Stomach (tissue), 8 donors: ENCODE measurements at regions not wholly inside any gene's neighbourhood (a gene's known extent, or its start where the extent isn't known, plus 50 kb on each side); places are given as distances from the start of the nearest gene placed in this dataset.

Experiments
- DNase-seq, 2 donors: peaks; one replicate each; pipeline versions ENCODE4 v3.0.0 to v3.0.0-alpha.2; 2013 to 2019
- H3K27ac ChIP-seq, 5 donors: fragments of 200-600 bp in 4 of 5; sonication (generic) in 4 of 5; one replicate each; pipeline ENCODE4 v1.5.1; 2013 to 2019; ENCODE audit warnings: mild to moderate bottlenecking in 1 of 5, moderate library complexity in 1 of 5
- H3K27me3 ChIP-seq, 3 donors: fragments of 200-600 bp; sonication (generic); one replicate each; pipeline ENCODE4 v1.5.1; 2017 to 2019; ENCODE audit warnings: mixed run types in 1 of 3
- H3K36me3 ChIP-seq, 4 donors: fragments of 200-600 bp; sonication (generic); 1 replicate in 3 of 4; 2 replicates in 1 of 4; pipeline ENCODE4 v1.5.1; 2016 to 2019
- H3K4me1 ChIP-seq, 4 donors: fragments of 200-600 bp; sonication (generic); one replicate each; pipeline ENCODE4 v1.5.1; 2016 to 2019
- H3K4me3 ChIP-seq, 4 donors: fragments of 200-600 bp; sonication (generic) in 3 of 4; one replicate each; pipeline ENCODE4 v1.5.1; 2016 to 2019; ENCODE audit warnings: mild to moderate bottlenecking in 1 of 4
- H3K9me3 ChIP-seq, 4 donors: fragments of 200-600 bp; sonication (generic); one replicate each; pipeline ENCODE4 v1.5.1; 2016 to 2019
- CTCF ChIP-seq, 7 experiments: fragments of 450-650 bp in 4 of 7; fragments of 200-600 bp in 3 of 7; sonication (generic) in 3 of 7; IDR thresholded peaks; one replicate each; pipeline ENCODE4 v1.5.1; 2016 to 2019; ENCODE audit warnings: antibody characterized with exemption in 7 of 7, control low read depth in 2 of 7, mild to moderate bottlenecking in 1 of 7
- EP300 ChIP-seq: sonication (generic); formaldehyde crosslinking; IDR thresholded peaks from one replicate; pipeline ENCODE4 v1.6.1; 2017; ENCODE audit warnings: antibody characterized with exemption
- POLR2A ChIP-seq, 4 donors: fragments of 450-650 bp; IDR thresholded peaks; one replicate each; pipeline ENCODE4 v1.6.1; 2016; ENCODE audit warnings: antibody characterized with exemption in 4 of 4, control low read depth in 2 of 4, mild to moderate bottlenecking in 1 of 4, moderate library complexity in 1 of 4
- POLR2AphosphoS5 ChIP-seq, 3 donors: sonication (generic); formaldehyde crosslinking; IDR thresholded peaks; one replicate each; pipeline ENCODE4 v1.6.1; 2016; ENCODE audit warnings: antibody characterized with exemption in 3 of 3
- WGBS, 5 donors: extraction: QIAGEN DNeasy Blood & Tissue Kit in 3 of 5; methylation state at CpG; one replicate each; pipeline versions ENCODE4 v1.1.5 to v1.1.7; 2013 to 2018; 5-methylcytosine and 5-hydroxymethylcytosine counted together
- intact Hi-C: fragments of 100-400 bp; cut with DNase I; formaldehyde crosslinking; loops from one replicate; pipeline ENCODE4 v1.15.1; 2023; ENCODE audit warnings: low total_unique reads
- donor health status: healthy with polysubstance abuse.
- donor health status: Bipolar disorder and iron deficiency.
- donor health status: healthy.

- no peaks in the 10 kb centered on the region for H3K36me3 ChIP-seq
Observed at GRCh38 chr2:20515290-20516220, 68.7 kb downstream of the RHOB start.

GRCh38 chr2:20516291-20516645, 69.4 kb downstream of the RHOB start:
- 89 to 100% (median 97%) methylated on average over 2 of the region's 2 CpGs for WGBS, 5 donors
- Histone ChIP-seq H3K27ac (peak overlapping the region; percentile 28 to 77 (median 66)), H3K36me3 (no peaks in the 10 kb centered on the region), H3K9me3 (no peaks in the 10 kb centered on the region), H3K4me1 (peaks cover 9 to 14% (median 13%) of the 10 kb centered on the region in 4 donors), H3K4me3 (no peak overlapping the region), H3K27me3 (no peaks in the 10 kb centered on the region)
- TF ChIP-seq CTCF (IDR thresholded peaks at IDR 0.05) (no peak), POLR2AphosphoS5 (IDR thresholded peaks at IDR 0.05) (no peak), EP300 (no peak), POLR2A (IDR thresholded peaks at IDR 0.05) (no peak)
- intact Hi-C loops, result no loop called here
- no peak for DNase-seq

More at GRCh38 chr2:20515290-20516220, 68.7 kb downstream of the RHOB start:
- no peaks in the 10 kb centered on the region for H3K9me3 ChIP-seq
- H3K4me1 ChIP-seq, result peaks cover 11 to 16% (median 14%) of the 10 kb centered on the region in 4 donors
- TF ChIP-seq POLR2A (IDR thresholded peaks at IDR 0.05) (no peak), EP300 (no peak), CTCF (IDR thresholded peaks at IDR 0.05) (no peak), POLR2AphosphoS5 (IDR thresholded peaks at IDR 0.05) (no peak)
- no peaks in the 10 kb centered on the region for H3K27me3 ChIP-seq
- intact Hi-C loops, result no loop called here
- no peak for DNase-seq
- H3K4me3 ChIP-seq, result no peak overlapping the region
- peak overlapping the region in 3 of 5 donors; percentile 29 to 66 (median 54) for H3K27ac ChIP-seq
- 89 to 93% (median 92%) methylated on average over 14 of the region's 14 CpGs for WGBS, 5 donors

- no peaks in the 10 kb centered on the region for H3K36me3 ChIP-seq
- peak overlapping the region; percentile 28 to 77 (median 66) for H3K27ac ChIP-seq
- H3K4me1 ChIP-seq, result peaks cover 9 to 14% (median 13%) of the 10 kb centered on the region in 4 donors
- intact Hi-C loops, result no loop called here
- H3K4me3 ChIP-seq, result no peak overlapping the region
- no peaks in the 10 kb centered on the region for H3K27me3 ChIP-seq
- peak in 1 of 2 donors; percentile 64 for DNase-seq
- H3K9me3 ChIP-seq, result no peaks in the 10 kb centered on the region
- 33 to 52% (median 42%) methylated on average over 10 of the region's 10 CpGs for WGBS, 5 donors
- TF ChIP-seq POLR2A (IDR thresholded peaks at IDR 0.05) (no peak), POLR2AphosphoS5 (IDR thresholded peaks at IDR 0.05) (peak in 1 of 3 donors; percentile 29), CTCF (IDR thresholded peaks at IDR 0.05) (no peak), EP300 (no peak)
Observed at GRCh38 chr2:20516646-20517341, 69.9 kb downstream of the RHOB start.

- intact Hi-C loops, result no loop called here
- Histone ChIP-seq H3K9me3 (no peaks in the 10 kb centered on the region), H3K4me1 (peaks cover 9 to 14% (median 13%) of the 10 kb centered on the region in 4 donors), H3K36me3 (no peaks in the 10 kb centered on the region), H3K4me3 (no peak overlapping the region), H3K27me3 (no peaks in the 10 kb centered on the region), H3K27ac (no peak overlapping the region)
- DNase-seq, result no peak
- 94 to 98% (median 97%) methylated on average over 3 of the region's 3 CpGs for WGBS, 5 donors
- TF ChIP-seq POLR2AphosphoS5 (IDR thresholded peaks at IDR 0.05), result no peak
- TF ChIP-seq POLR2A (IDR thresholded peaks at IDR 0.05), result no peak
- TF ChIP-seq CTCF (IDR thresholded peaks at IDR 0.05), result no peak
- TF ChIP-seq EP300, result no peak
Observed at GRCh38 chr2:20519309-20519708, 72.4 kb downstream of the RHOB start.
